ENCODE measurements at regions not wholly inside any gene's neighbourhood (a gene's known extent, or its start where the extent isn't known, plus 50 kb on each side); places are given as distances from the start of the nearest gene placed in this dataset.

DNA sequence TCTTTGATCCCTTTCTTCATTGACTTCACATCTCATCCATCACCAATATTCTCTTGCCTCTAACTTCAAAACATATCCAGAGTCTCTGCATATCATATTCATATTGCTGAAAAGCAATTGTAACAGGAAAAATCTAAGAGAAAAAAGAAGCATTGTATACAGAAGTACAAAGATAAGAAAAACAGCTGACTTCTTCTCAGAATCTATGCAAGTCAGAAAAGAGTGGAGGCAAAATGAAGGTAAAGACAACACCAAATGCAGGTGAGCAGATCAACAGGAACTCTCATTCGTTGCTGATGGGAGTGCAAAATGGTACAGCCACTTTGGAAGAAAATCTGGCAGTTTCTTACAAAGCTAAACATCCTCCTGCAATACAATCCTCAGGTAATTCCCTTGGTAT is 155.6 kb downstream of the PHF2 start:
- TF ChIP-seq, protein P1, sequence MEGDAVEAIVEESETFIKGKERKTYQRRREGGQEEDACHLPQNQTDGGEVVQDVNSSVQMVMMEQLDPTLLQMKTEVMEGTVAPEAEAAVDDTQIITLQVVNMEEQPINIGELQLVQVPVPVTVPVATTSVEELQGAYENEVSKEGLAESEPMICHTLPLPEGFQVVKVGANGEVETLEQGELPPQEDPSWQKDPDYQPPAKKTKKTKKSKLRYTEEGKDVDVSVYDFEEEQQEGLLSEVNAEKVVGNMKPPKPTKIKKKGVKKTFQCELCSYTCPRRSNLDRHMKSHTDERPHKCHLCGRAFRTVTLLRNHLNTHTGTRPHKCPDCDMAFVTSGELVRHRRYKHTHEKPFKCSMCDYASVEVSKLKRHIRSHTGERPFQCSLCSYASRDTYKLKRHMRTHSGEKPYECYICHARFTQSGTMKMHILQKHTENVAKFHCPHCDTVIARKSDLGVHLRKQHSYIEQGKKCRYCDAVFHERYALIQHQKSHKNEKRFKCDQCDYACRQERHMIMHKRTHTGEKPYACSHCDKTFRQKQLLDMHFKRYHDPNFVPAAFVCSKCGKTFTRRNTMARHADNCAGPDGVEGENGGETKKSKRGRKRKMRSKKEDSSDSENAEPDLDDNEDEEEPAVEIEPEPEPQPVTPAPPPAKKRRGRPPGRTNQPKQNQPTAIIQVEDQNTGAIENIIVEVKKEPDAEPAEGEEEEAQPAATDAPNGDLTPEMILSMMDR (conservative IDR thresholded peaks at IDR 0.05), result no peak
- no peak for TF ChIP-seq ZFX (IDR thresholded peaks at IDR 0.05)

Measured in C4-2B (cell line).